HG03558 (cell line): ENCODE measurements at regions not wholly inside any gene's neighbourhood (a gene's known extent, or its start where the extent isn't known, plus 50 kb on each side); places are given as distances from the start of the nearest gene placed in this dataset.

Experiments used
- ATAC-seq: cut with Tn5 transposase; IDR thresholded peaks from one replicate; pipeline ENCODE4 v1.9.1; 2021; ENCODE audit warnings: moderate number of reproducible peaks; ENCODE audit not compliant: unreplicated experiment; ENCODE audit errors: extremely low read depth

- ATAC-seq = no peak
These were observed 550.7 kb upstream of the TLE4 start for GRCh38 chr9:79021084-79021483.

- no peak for ATAC-seq
These were observed 548.6 kb upstream of the TLE4 start for GRCh38 chr9:79023134-79023580.

- ATAC-seq = peak; percentile 79
These were observed 545.4 kb upstream of the TLE4 start for GRCh38 chr9:79026316-79026715.

- no peak for ATAC-seq
These were observed 543.7 kb upstream of the TLE4 start for GRCh38 chr9:79028101-79028500.

- ATAC-seq = no peak
These were observed 537.2 kb upstream of the TLE4 start for GRCh38 chr9:79034583-79034982.

GRCh38 chr9:79037338-79037737 is 534.4 kb upstream of the TLE4 start:
- ATAC-seq = no peak

- no peak for ATAC-seq
These were observed 531.1 kb upstream of the TLE4 start for GRCh38 chr9:79040671-79041070.

- no peak for ATAC-seq
These were observed 530.5 kb upstream of the TLE4 start for GRCh38 chr9:79041266-79041665.

GRCh38 chr9:79043916-79044315 is 527.8 kb upstream of the TLE4 start:
- ATAC-seq = no peak

- ATAC-seq = no peak
These were observed 525.4 kb upstream of the TLE4 start for GRCh38 chr9:79046401-79046800.

GRCh38 chr9:79049371-79049770 is 522.4 kb upstream of the TLE4 start:
- no peak for ATAC-seq

GRCh38 chr9:79053598-79053997 is 518.2 kb upstream of the TLE4 start:
- no peak for ATAC-seq

GRCh38 chr9:79054500-79054899 is 517.3 kb upstream of the TLE4 start:
- ATAC-seq = no peak

GRCh38 chr9:79056041-79056440 is 515.7 kb upstream of the TLE4 start:
- ATAC-seq = no peak

GRCh38 chr9:79057576-79057975 is 514.2 kb upstream of the TLE4 start:
- ATAC-seq = no peak

GRCh38 chr9:79060766-79061165 is 511.0 kb upstream of the TLE4 start:
- no peak for ATAC-seq

- ATAC-seq = no peak
These were observed 509.8 kb upstream of the TLE4 start for GRCh38 chr9:79061752-79062616.

- ATAC-seq = no peak
These were observed 498.6 kb upstream of the TLE4 start for GRCh38 chr9:79073201-79073600.

GRCh38 chr9:79080536-79080935 is 491.2 kb upstream of the TLE4 start:
- ATAC-seq = no peak

- ATAC-seq = no peak
These were observed 488.1 kb upstream of the TLE4 start for GRCh38 chr9:79083621-79084020.

GRCh38 chr9:79087133-79087532 is 484.6 kb upstream of the TLE4 start:
- ATAC-seq = no peak

GRCh38 chr9:79089054-79089560 is 482.7 kb upstream of the TLE4 start:
- ATAC-seq = no peak
